H1 (cell line): ENCODE measurements at regions not wholly inside any gene's neighbourhood (a gene's known extent, or its start where the extent isn't known, plus 50 kb on each side); places are given as distances from the start of the nearest gene placed in this dataset.

Experiments
- CTCF ChIA-PET: fragments of 300-600 bp; sonication (Branson Sonifier 250); formaldehyde crosslinking; loops from one replicate; lab custom pipeline; 2021; ENCODE audit not compliant: partially characterized antibody; lab: Charles Lee
- POLR2A ChIA-PET: fragments of 300-600 bp; sonication (Branson Sonifier 250); formaldehyde crosslinking; loops from one replicate; lab custom pipeline; 2021; ENCODE audit warnings: inconsistent platforms; ENCODE audit not compliant: partially characterized antibody; lab: Charles Lee
- DNase-seq, 2 experiments: peaks; one replicate each; pipeline versions ENCODE4 v3.0.0 to v3.0.0-alpha.2; 2010 to 2022; ENCODE audit warnings: low spot score in 2 of 2, low read depth in 1 of 2, mixed read lengths in 1 of 2
- FAIRE-seq: peaks from 2 replicates; lab custom pipeline; 2011; peaks lifted over from hg19 to GRCh38; lab: Jason Lieb, UNC
- H2AFZ ChIP-seq: 2 replicates; pipeline ENCODE4 v1.8.1; 2012; ENCODE audit warnings: low read length, inconsistent platforms
- H2AK5ac ChIP-seq: 2 replicates; pipeline ENCODE4 v1.6.1; 2013; ENCODE audit warnings: low read depth, low read length
- H2BK120ac ChIP-seq: replicated peaks from 2 replicates; pipeline ENCODE3; 2013; ENCODE audit warnings: low read depth, low read length, inconsistent platforms
- H2BK12ac ChIP-seq: 2 replicates; pipeline ENCODE4 v1.6.1; 2013; ENCODE audit warnings: low read depth, low read length
- H2BK15ac ChIP-seq: 2 replicates; pipeline ENCODE4 v1.6.1; 2013; ENCODE audit warnings: low read length
- H2BK20ac ChIP-seq: 2 replicates; pipeline ENCODE4 v1.6.1; 2013; ENCODE audit warnings: low read length
- H2BK5ac ChIP-seq: 2 replicates; pipeline ENCODE4 v1.6.1; 2013; ENCODE audit warnings: low read depth, low read length
- H3K14ac ChIP-seq: 2 replicates; pipeline ENCODE4 v1.6.1; 2013; ENCODE audit warnings: inconsistent platforms; ENCODE audit not compliant: insufficient read length
- H3K18ac ChIP-seq: 2 replicates; pipeline ENCODE4 v1.6.1; 2013; ENCODE audit warnings: low read length; ENCODE audit errors: extremely low read depth
- H3K23ac ChIP-seq: 2 replicates; pipeline ENCODE4 v1.6.1; 2013; ENCODE audit warnings: inconsistent platforms; ENCODE audit not compliant: insufficient read length
- H3K23me2 ChIP-seq: 2 replicates; pipeline ENCODE4 v1.6.1; 2013; ENCODE audit warnings: low read depth, low read length
- H3K27ac ChIP-seq: 2 replicates; pipeline ENCODE4 v1.6.1; 2011; ENCODE audit warnings: low read depth, low read length, inconsistent platforms
- H3K27me3 ChIP-seq, 4 experiments: replicated peaks in 1 of 4; 1 replicate in 1 of 4; 2 replicates in 3 of 4; pipeline versions ENCODE4 v1.6.1 to v1.8.1; 2011 to 2013; ENCODE audit warnings: low read length in 3 of 4, mild to moderate bottlenecking in 3 of 4, inconsistent platforms in 2 of 4, mixed read lengths in 2 of 4, moderate library complexity in 1 of 4; ENCODE audit not compliant: control insufficient read depth in 3 of 4, insufficient read depth in 3 of 4; ENCODE audit errors: extremely low read depth in 1 of 4
- H3K36me3 ChIP-seq, 4 experiments: 2 replicates each; pipeline versions ENCODE4 v1.6.1 to v1.8.1; 2011 to 2013; ENCODE audit warnings: mild to moderate bottlenecking in 4 of 4, low read length in 3 of 4, moderate library complexity in 2 of 4, control low read depth in 1 of 4, inconsistent platforms in 1 of 4; ENCODE audit not compliant: insufficient read depth in 4 of 4, control insufficient read depth in 2 of 4
- H3K4ac ChIP-seq: replicated peaks from 2 replicates; pipeline ENCODE3; 2013; ENCODE audit warnings: low read length, low read depth, mixed read lengths, inconsistent platforms; ENCODE audit not compliant: insufficient read length
- H3K4me1 ChIP-seq, 4 experiments: replicated peaks in 1 of 4; 1 replicate in 1 of 4; 2 replicates in 3 of 4; pipeline versions ENCODE4 v1.6.1 to v1.8.1; 2011 to 2013; ENCODE audit warnings: low read length in 3 of 4, inconsistent platforms in 2 of 4, mixed read lengths in 1 of 4; ENCODE audit not compliant: insufficient read depth in 4 of 4, control insufficient read depth in 3 of 4
- H3K4me2 ChIP-seq, 2 experiments: 2 replicates each; pipeline versions ENCODE4 v1.6.1 to v1.8.1; 2011 to 2013; ENCODE audit warnings: low read depth in 2 of 2, low read length in 2 of 2, control low read depth in 1 of 2, inconsistent platforms in 1 of 2, mild to moderate bottlenecking in 1 of 2; ENCODE audit not compliant: insufficient read depth in 1 of 2
- H3K4me3 ChIP-seq, 4 experiments: fragments of 200-600, 300-600 bp in 1 of 4; sonication (generic), shearing (Covaris generic), sonication (Bioruptor Twin) in 1 of 4; 2 replicates each; pipeline versions ENCODE4 v1.5.1 to v1.8.1; 2011 to 2016; ENCODE audit warnings: low read length in 4 of 4, low read depth in 3 of 4, control low read depth in 2 of 4, inconsistent platforms in 2 of 4, mild to moderate bottlenecking in 2 of 4, mixed read lengths in 1 of 4, moderate library complexity in 1 of 4; ENCODE audit not compliant: insufficient read depth in 2 of 4; ENCODE audit errors: extremely low read depth in 1 of 4
- H3K56ac ChIP-seq: replicated peaks from 2 replicates; pipeline ENCODE3; 2013; ENCODE audit warnings: low read depth, mild to moderate bottlenecking, mixed read lengths, low read length, inconsistent platforms; ENCODE audit not compliant: insufficient read length
- H3K79me1 ChIP-seq: 2 replicates; pipeline ENCODE4 v1.6.1; 2013; ENCODE audit warnings: low read depth, low read length, control low read depth
- H3K79me2 ChIP-seq, 2 experiments: 2 replicates each; pipeline versions ENCODE4 v1.6.1 to v1.8.1; 2012 to 2013; ENCODE audit warnings: low read length in 2 of 2, mild to moderate bottlenecking in 2 of 2, inconsistent platforms in 1 of 2; ENCODE audit not compliant: insufficient read depth in 2 of 2, control insufficient read depth in 1 of 2
- H3K9ac ChIP-seq, 4 experiments: replicated peaks in 1 of 4; 1 replicate in 1 of 4; 2 replicates in 3 of 4; pipeline versions ENCODE4 v1.6.1 to v1.8.1; 2011 to 2013; ENCODE audit warnings: low read depth in 3 of 4, low read length in 3 of 4, control low read depth in 2 of 4, mild to moderate bottlenecking in 2 of 4, moderate library complexity in 2 of 4, inconsistent platforms in 1 of 4; ENCODE audit errors: extremely low read depth in 1 of 4
- H3K9me3 ChIP-seq, 2 experiments: 2 replicates each; pipeline versions ENCODE4 v1.6.1 to v1.8.1; 2012 to 2013; ENCODE audit warnings: mild to moderate bottlenecking in 2 of 2, moderate library complexity in 2 of 2, control low read depth in 1 of 2, inconsistent platforms in 1 of 2, low read depth in 1 of 2, low read length in 1 of 2, mixed read lengths in 1 of 2; ENCODE audit not compliant: insufficient read depth in 2 of 2
- H4K20me1 ChIP-seq, 2 experiments: replicated peaks in 1 of 2; 2 replicates each; pipeline versions ENCODE3 to v1.8.1; 2011 to 2013; ENCODE audit warnings: inconsistent platforms in 2 of 2, low read length in 2 of 2, mild to moderate bottlenecking in 1 of 2; ENCODE audit not compliant: insufficient read depth in 2 of 2, control insufficient read depth in 1 of 2
- H4K5ac ChIP-seq: 2 replicates; pipeline ENCODE4 v1.6.1; 2013; ENCODE audit warnings: low read length, low read depth, mixed read lengths, inconsistent platforms; ENCODE audit not compliant: insufficient read length
- H4K8ac ChIP-seq: 2 replicates; pipeline ENCODE4 v1.8.0; 2013; ENCODE audit warnings: mild to moderate bottlenecking, moderate library complexity, low read length, inconsistent platforms; ENCODE audit not compliant: insufficient read depth; ENCODE audit errors: extremely low read depth
- H4K91ac ChIP-seq: replicated peaks from 2 replicates; pipeline ENCODE3; 2013; ENCODE audit warnings: low read length, mixed read lengths, inconsistent platforms; ENCODE audit not compliant: insufficient read length
- RAD21 ChIP-seq, 2 experiments: IDR thresholded peaks in 1 of 2; conservative IDR thresholded peaks in 1 of 2; 2 replicates each; pipeline ENCODE4 v1.6.1; 2011; ENCODE audit warnings: low read depth in 2 of 2, low read length in 2 of 2, improper control_type of control experiment in 1 of 2, inconsistent platforms in 1 of 2, mild to moderate bottlenecking in 1 of 2, moderate library complexity in 1 of 2
- SIN3A ChIP-seq, 2 experiments: IDR thresholded peaks in 1 of 2; conservative IDR thresholded peaks in 1 of 2; 2 replicates each; pipeline ENCODE4 v1.6.1; 2011 to 2012; ENCODE audit warnings: low read length in 2 of 2, improper control_type of control experiment in 1 of 2, low read depth in 1 of 2, mild to moderate bottlenecking in 1 of 2
- WGBS, 2 experiments: shearing (Covaris generic) in 1 of 2; methylation state at CpG; one replicate each; pipeline versions ENCODE4 v1.1.6 to v1.1.7; 2013 to 2015; ENCODE audit warnings: low lambda C conversion rate in 2 of 2, mixed read lengths in 2 of 2, inconsistent platforms in 1 of 2, low coverage in 1 of 2, missing lambda C conversion rate in 1 of 2; ENCODE audit not compliant: insufficient replicate concordance in 2 of 2, insufficient coverage in 1 of 2, insufficient read length in 1 of 2; ENCODE audit errors: extremely low coverage in 1 of 2, missing lambda C conversion rate in 1 of 2; 5-methylcytosine and 5-hydroxymethylcytosine counted together

GRCh38 chr2:137893145-137893544, 71.1 kb upstream of the HNMT start:
- Histone ChIP-seq H3K4ac (no peak overlapping the region), H3K36me3 (no peaks in the 10 kb centered on the region), H3K79me1 (no peaks in the 10 kb centered on the region), H2BK15ac (no peak overlapping the region), H3K27ac (no peak overlapping the region), H3K4me1 (peaks cover 0 to 3% (median 1%) of the 10 kb centered on the region in 4 experiments; a peak in 2 of 7 replicates), H3K9me3 (no peaks in the 10 kb centered on the region), H3K79me2 (no peaks in the 10 kb centered on the region), H4K20me1 (no peaks in the 10 kb centered on the region), H3K14ac (no peak overlapping the region), H2BK5ac (no peak overlapping the region), H4K5ac (no peak overlapping the region), H3K23me2 (no peaks in the 10 kb centered on the region), H3K27me3 (no peaks in the 10 kb centered on the region), H2BK20ac (no peak overlapping the region), H3K4me2 (no peak overlapping the region), H3K9ac (no peak overlapping the region), H4K91ac (no peak overlapping the region), H2BK12ac (no peak overlapping the region), H2AK5ac (no peak overlapping the region), H3K56ac (no peak overlapping the region), H3K23ac (no peak overlapping the region), H4K8ac (no peak overlapping the region), H2AFZ (no peak overlapping the region), H3K4me3 (no peak overlapping the region), H3K18ac (no peak overlapping the region), H2BK120ac (no peak overlapping the region)
- 100% methylated on average over 2 of the region's 2 CpGs; no CpG with 5 or more reads in 1 of the 2 experiments for WGBS, 2 experiments
- TF ChIP-seq SIN3A (conservative IDR thresholded peaks at IDR 0.05 in 1 of 2, IDR thresholded peaks at IDR 0.05 in 1 of 2; ENCODE audit: low read depth in 1 of 2, low read length in 2 of 2) (no peak), RAD21 (IDR thresholded peaks at IDR 0.05 in 1 of 2, conservative IDR thresholded peaks at IDR 0.05 in 1 of 2; ENCODE audit: low read depth in 2 of 2, low read length in 2 of 2) (no peak)
- ChIA-PET POLR2A (no interaction called here), CTCF (no interaction called here)
- DNase-seq, result no peak
- no peak for FAIRE-seq
